Vagina (tissue), 2 donors: ENCODE measurements at regions not wholly inside any gene's neighbourhood (a gene's known extent, or its start where the extent isn't known, plus 50 kb on each side); places are given as distances from the start of the nearest gene placed in this dataset.

ENCODE experiments used
- DNase-seq, 2 donors: peaks; one replicate each; pipeline ENCODE4 v3.0.0-alpha.2; 2017; ENCODE audit errors: extremely low spot score in 2 of 2
- H3K27ac ChIP-seq: fragments of 200-600 bp; sonication (generic); one replicate; pipeline ENCODE4 v1.5.1; 2019
- H3K27me3 ChIP-seq: fragments of 200-600 bp; sonication (generic); one replicate; pipeline ENCODE4 v1.5.1; 2019
- H3K36me3 ChIP-seq, 2 donors: fragments of 200-600 bp; sonication (generic); one replicate each; pipeline ENCODE4 v1.5.1; 2017 to 2019
- H3K4me1 ChIP-seq: fragments of 200-600 bp; sonication (generic); one replicate; pipeline ENCODE4 v1.5.1; 2019
- H3K4me3 ChIP-seq, 2 donors: fragments of 200-600 bp; sonication (generic); 1 replicate in 1 of 2; 2 replicates in 1 of 2; pipeline ENCODE4 v1.5.1; 2016 to 2019
- H3K9me3 ChIP-seq: fragments of 200-600 bp; sonication (generic); one replicate; pipeline ENCODE4 v1.5.1; 2019
- CTCF ChIP-seq, 3 experiments: fragments of 450-650 bp in 2 of 3; fragments of 200-600 bp in 1 of 3; sonication (generic) in 1 of 3; IDR thresholded peaks; one replicate each; pipeline ENCODE4 v1.5.1; 2017 to 2019; ENCODE audit warnings: antibody characterized with exemption in 3 of 3, mild to moderate bottlenecking in 2 of 3, moderate library complexity in 2 of 3
- POLR2A ChIP-seq, 2 donors: fragments of 450-650 bp; IDR thresholded peaks; one replicate each; pipeline ENCODE4 v1.6.1; 2017; ENCODE audit warnings: antibody characterized with exemption in 2 of 2, mild to moderate bottlenecking in 2 of 2, moderate library complexity in 2 of 2
- POLR2AphosphoS5 ChIP-seq, 2 donors: sonication (generic); formaldehyde crosslinking; IDR thresholded peaks; one replicate each; pipeline ENCODE4 v1.9.0; 2017; ENCODE audit warnings: antibody characterized with exemption in 2 of 2, mild to moderate bottlenecking in 2 of 2, low read depth in 1 of 2; ENCODE audit not compliant: insufficient read depth in 1 of 2
- intact Hi-C: fragments of 100-400 bp; cut with DNase I; formaldehyde crosslinking; loops from one replicate; pipeline ENCODE4 v1.15.1; 2023

GRCh38 chr2:6512589-6512988 is 353.1 kb downstream of the CMPK2 start:
- H3K36me3 ChIP-seq = no peaks in the 10 kb centered on the region
- no peaks in the 10 kb centered on the region for H3K4me1 ChIP-seq
- DNase-seq = no peak
- no peaks in the 10 kb centered on the region for H3K27me3 ChIP-seq
- no peaks in the 10 kb centered on the region for H3K9me3 ChIP-seq
- H3K4me3 ChIP-seq = no peak overlapping the region
- TF ChIP-seq POLR2A (IDR thresholded peaks at IDR 0.05) = no peak
- no peak for TF ChIP-seq POLR2AphosphoS5 (IDR thresholded peaks at IDR 0.05; ENCODE audit: insufficient read depth in 1 of 2, low read depth in 1 of 2)
- TF ChIP-seq CTCF (IDR thresholded peaks at IDR 0.05) = no peak
- H3K27ac ChIP-seq = no peak overlapping the region
- intact Hi-C loops = no loop called here

- H3K4me1 ChIP-seq = no peaks in the 10 kb centered on the region
- H3K4me3 ChIP-seq = no peak overlapping the region
- DNase-seq = no peak
- TF ChIP-seq CTCF (IDR thresholded peaks at IDR 0.05) = no peak
- no peak for TF ChIP-seq POLR2A (IDR thresholded peaks at IDR 0.05)
- TF ChIP-seq POLR2AphosphoS5 (IDR thresholded peaks at IDR 0.05; ENCODE audit: insufficient read depth in 1 of 2, low read depth in 1 of 2) = no peak
- H3K9me3 ChIP-seq = no peaks in the 10 kb centered on the region
- H3K27me3 ChIP-seq = no peaks in the 10 kb centered on the region
- H3K36me3 ChIP-seq = no peaks in the 10 kb centered on the region
- intact Hi-C loops = no loop called here
- no peak overlapping the region for H3K27ac ChIP-seq
These were observed 349.0 kb downstream of the CMPK2 start for GRCh38 chr2:6516674-6517073.

GRCh38 chr2:6518361-6518760 is 347.3 kb downstream of the CMPK2 start:
- intact Hi-C loops = no loop called here
- TF ChIP-seq CTCF (IDR thresholded peaks at IDR 0.05) = no peak
- Histone ChIP-seq H3K27ac (no peak overlapping the region), H3K27me3 (no peaks in the 10 kb centered on the region), H3K4me3 (no peak overlapping the region), H3K9me3 (no peaks in the 10 kb centered on the region), H3K36me3 (no peaks in the 10 kb centered on the region), H3K4me1 (no peaks in the 10 kb centered on the region)
- DNase-seq = no peak

- no peak for DNase-seq
- no peaks in the 10 kb centered on the region for H3K9me3 ChIP-seq
- no peaks in the 10 kb centered on the region for H3K4me1 ChIP-seq
- no peaks in the 10 kb centered on the region for H3K27me3 ChIP-seq
- no peak overlapping the region for H3K4me3 ChIP-seq
- no peak for TF ChIP-seq CTCF (IDR thresholded peaks at IDR 0.05)
- TF ChIP-seq POLR2AphosphoS5 (IDR thresholded peaks at IDR 0.05; ENCODE audit: insufficient read depth in 1 of 2, low read depth in 1 of 2) = no peak
- TF ChIP-seq POLR2A (IDR thresholded peaks at IDR 0.05) = no peak
- H3K27ac ChIP-seq = no peak overlapping the region
- intact Hi-C loops = no loop called here
- no peaks in the 10 kb centered on the region for H3K36me3 ChIP-seq
These were observed 342.2 kb downstream of the CMPK2 start for GRCh38 chr2:6523476-6523875.

- no peaks in the 10 kb centered on the region for H3K9me3 ChIP-seq
- no peak overlapping the region for H3K27ac ChIP-seq
- no peaks in the 10 kb centered on the region for H3K36me3 ChIP-seq
- no peak overlapping the region for H3K4me3 ChIP-seq
- TF ChIP-seq POLR2AphosphoS5 (IDR thresholded peaks at IDR 0.05; ENCODE audit: insufficient read depth in 1 of 2, low read depth in 1 of 2) = no peak
- no peak for TF ChIP-seq POLR2A (IDR thresholded peaks at IDR 0.05)
- no peak for TF ChIP-seq CTCF (IDR thresholded peaks at IDR 0.05)
- H3K4me1 ChIP-seq = no peaks in the 10 kb centered on the region
- no peak for DNase-seq
- no peaks in the 10 kb centered on the region for H3K27me3 ChIP-seq
- intact Hi-C loops = no loop called here
These were observed 340.8 kb downstream of the CMPK2 start for GRCh38 chr2:6524691-6525474.
